ENCODE measurements at regions not wholly inside any gene's neighbourhood (a gene's known extent, or its start where the extent isn't known, plus 50 kb on each side); places are given as distances from the start of the nearest gene placed in this dataset.
"Not testable (repeated sequence)": the region's sequence is repeated elsewhere in the genome, so short reads cannot be mapped to it uniquely, and the experiment has no call there.

GRCh38 chr2:66105066-66105753 is 329.7 kb upstream of the MEIS1 start:
- no peak for TF ChIP-seq CTCF (IDR thresholded peaks at IDR 0.05; ENCODE audit: control insufficient read depth, extremely low read depth, insufficient read depth)
- H3K4me3 ChIP-seq (ENCODE audit: low read depth, low read length) = no peak overlapping the region
- no peak for DNase-seq (ENCODE audit: low read depth)

- DNase-seq (ENCODE audit: low read depth) = no peak
- no peak overlapping the region for H3K4me3 ChIP-seq (ENCODE audit: low read depth, low read length)
- no peak for TF ChIP-seq CTCF (IDR thresholded peaks at IDR 0.05; ENCODE audit: control insufficient read depth, extremely low read depth, insufficient read depth)
These were observed 331.3 kb upstream of the MEIS1 start for GRCh38 chr2:66103581-66103980.

- no peak for DNase-seq (ENCODE audit: low read depth)
- H3K4me3 ChIP-seq (ENCODE audit: low read depth, low read length) = no peak overlapping the region
- TF ChIP-seq CTCF (IDR thresholded peaks at IDR 0.05; ENCODE audit: control insufficient read depth, extremely low read depth, insufficient read depth) = no peak
These were observed 333.7 kb upstream of the MEIS1 start for GRCh38 chr2:66101206-66101605.

- no peak for DNase-seq (ENCODE audit: low read depth)
- no peak overlapping the region for H3K4me3 ChIP-seq (ENCODE audit: low read depth, low read length)
These were observed 339.0 kb upstream of the MEIS1 start for GRCh38 chr2:66095820-66096345.

GRCh38 chr2:66094689-66095088 is 340.2 kb upstream of the MEIS1 start:
- H3K4me3 ChIP-seq (ENCODE audit: low read depth, low read length); DNase-seq (ENCODE audit: low read depth): not testable (repeated sequence)

More at GRCh38 chr2:66095820-66096345, 339.0 kb upstream of the MEIS1 start:
- TF ChIP-seq CTCF (IDR thresholded peaks at IDR 0.05; ENCODE audit: control insufficient read depth, extremely low read depth, insufficient read depth) = no peak

GRCh38 chr2:66093371-66093770 is 341.6 kb upstream of the MEIS1 start:
- H3K4me3 ChIP-seq (ENCODE audit: low read depth, low read length) = no peak overlapping the region
- DNase-seq (ENCODE audit: low read depth) = peak; percentile 62
- TF ChIP-seq CTCF (IDR thresholded peaks at IDR 0.05; ENCODE audit: control insufficient read depth, extremely low read depth, insufficient read depth) = no peak

- H3K4me3 ChIP-seq (ENCODE audit: low read depth, low read length) = no peak overlapping the region
- peak; percentile 1 for DNase-seq (ENCODE audit: low read depth)
- TF ChIP-seq CTCF (IDR thresholded peaks at IDR 0.05; ENCODE audit: control insufficient read depth, extremely low read depth, insufficient read depth) = no peak
These were observed 349.9 kb upstream of the MEIS1 start for GRCh38 chr2:66084948-66085590.

Data from LNCaP clone FGC (cell line).